ENCODE measurements at regions not wholly inside any gene's neighbourhood (a gene's known extent, or its start where the extent isn't known, plus 50 kb on each side); places are given as distances from the start of the nearest gene placed in this dataset.
"Not testable (repeated sequence)": the region's sequence is repeated elsewhere in the genome, so short reads cannot be mapped to it uniquely, and the experiment has no call there.

DNA sequence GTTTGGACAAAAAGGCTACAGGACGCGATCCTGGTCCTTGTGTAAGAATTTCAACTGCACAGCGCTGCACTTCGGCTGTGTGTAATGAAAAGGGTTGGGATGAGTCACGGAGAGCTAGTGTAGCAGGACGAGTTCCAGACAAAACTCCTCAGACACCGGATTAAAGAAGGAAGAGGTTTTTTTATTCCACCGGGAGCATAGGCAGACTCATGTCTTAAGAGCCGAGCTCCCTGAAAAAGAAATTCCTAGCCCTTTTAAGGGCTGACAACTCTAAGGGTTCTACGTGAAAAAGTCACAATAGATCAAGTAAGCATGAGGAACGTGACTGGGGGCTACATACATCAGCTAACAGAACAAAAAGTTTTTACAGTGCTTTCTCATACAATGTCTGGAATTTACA, 54.8 kb upstream of the FAM90A1 start:
- not testable (repeated sequence) for H3K4me3 Mint-ChIP-seq, ATAC-seq, DNase-seq, H3K27ac Mint-ChIP-seq, H3K27me3 Mint-ChIP-seq, H3K4me1 Mint-ChIP-seq, H3K9me3 Mint-ChIP-seq

DNA sequence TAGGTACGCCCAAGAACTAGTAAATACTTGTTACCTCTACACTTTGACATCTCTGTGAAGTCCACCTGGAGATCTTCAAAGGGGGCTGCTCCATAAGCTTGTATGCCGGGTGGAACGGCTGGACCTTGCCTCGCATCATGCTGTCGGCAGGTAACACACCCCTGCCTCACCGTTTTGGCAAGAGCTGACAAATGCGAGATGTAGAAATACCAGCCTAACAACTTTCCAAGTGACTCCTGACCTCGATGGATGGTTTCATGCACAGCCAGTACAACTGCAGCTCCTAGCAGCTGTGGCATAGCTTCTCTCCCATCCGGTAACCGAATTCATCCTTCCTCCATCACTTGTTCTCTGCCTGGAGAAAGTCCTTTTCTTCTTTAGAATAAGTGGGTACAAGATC, 58.3 kb upstream of the FAM90A1 start:
- H3K4me1 Mint-ChIP-seq, H3K4me3 Mint-ChIP-seq, H3K9me3 Mint-ChIP-seq, H3K27me3 Mint-ChIP-seq, ATAC-seq, DNase-seq: not testable (repeated sequence)
- peak overlapping the region; percentile 2 to 67 for H3K27ac Mint-ChIP-seq

DNA sequence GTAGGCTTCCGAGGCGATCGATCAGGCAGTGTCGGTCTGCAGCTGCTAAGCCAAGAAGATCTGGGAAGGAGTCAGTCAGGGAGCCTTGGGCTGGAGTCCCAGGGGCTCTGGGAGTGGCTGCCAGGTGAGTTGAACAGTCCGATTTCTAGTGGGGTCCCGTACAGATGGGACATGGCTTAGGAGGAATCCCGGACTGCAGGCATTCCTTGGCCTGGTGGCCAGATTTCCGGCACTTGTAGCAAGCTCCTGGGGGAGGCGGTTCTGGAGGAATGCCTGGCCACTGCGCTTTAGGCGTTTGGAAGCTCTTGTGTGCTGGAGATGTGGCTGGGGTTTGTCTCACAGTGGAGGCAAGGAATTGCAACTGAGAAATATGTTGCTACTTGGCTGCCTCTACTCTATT, 64.3 kb upstream of the FAM90A1 start:
- H3K4me1 Mint-ChIP-seq, H3K27ac Mint-ChIP-seq, ATAC-seq, H3K4me3 Mint-ChIP-seq, H3K9me3 Mint-ChIP-seq, H3K27me3 Mint-ChIP-seq, DNase-seq: not testable (repeated sequence)

- ATAC-seq, H3K27me3 Mint-ChIP-seq, H3K9me3 Mint-ChIP-seq, H3K4me1 Mint-ChIP-seq, H3K4me3 Mint-ChIP-seq, DNase-seq, H3K27ac Mint-ChIP-seq: not testable (repeated sequence)
These were observed 67.2 kb upstream of the FAM90A1 start for GRCh38 chr12:8294662-8295061.

DNA sequence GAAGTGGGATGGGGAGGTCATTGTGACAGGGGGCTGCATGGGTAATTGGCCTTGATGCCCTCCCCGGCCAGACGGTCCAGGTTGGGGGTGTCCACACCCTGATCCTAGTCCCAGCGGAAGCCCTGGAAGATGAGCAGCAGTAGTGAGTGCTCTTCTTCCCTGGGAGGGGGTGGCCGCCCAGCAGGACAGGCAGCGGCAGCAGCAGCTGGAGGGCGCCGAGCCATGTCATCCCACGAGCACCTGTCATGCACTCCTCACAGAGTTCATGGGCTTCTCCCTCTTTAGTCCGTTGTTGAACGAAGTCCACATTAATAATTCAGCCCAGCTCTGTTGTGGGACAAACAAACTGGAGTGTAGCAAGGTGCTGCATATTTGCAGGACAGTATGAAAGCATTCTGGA, 81.2 kb upstream of the FAM90A1 start:
- not testable (repeated sequence) for H3K4me1 Mint-ChIP-seq, H3K27me3 Mint-ChIP-seq

DNA sequence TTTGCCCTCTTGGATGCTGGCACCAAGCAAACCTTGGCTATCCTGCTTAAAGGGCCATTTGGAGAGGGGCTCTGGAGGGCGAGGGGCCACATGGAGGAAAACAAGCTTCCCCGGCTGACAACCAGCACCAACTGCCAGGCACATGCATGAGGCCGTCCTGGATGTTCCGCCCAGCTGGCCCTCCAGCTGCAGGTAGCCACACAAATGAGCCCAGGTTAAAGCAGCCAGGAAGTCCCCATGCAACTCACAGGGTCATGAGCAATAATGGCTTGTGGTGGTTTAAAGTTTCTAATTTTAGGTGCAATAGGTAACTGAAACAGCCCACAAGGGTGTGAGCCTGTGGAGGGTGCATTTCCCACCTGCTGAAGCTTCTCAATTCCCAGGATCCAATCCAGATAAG, 88.6 kb upstream of the FAM90A1 start:
- H3K27me3 Mint-ChIP-seq, H3K9me3 Mint-ChIP-seq, DNase-seq, ATAC-seq, H3K4me3 Mint-ChIP-seq, H3K27ac Mint-ChIP-seq: not testable (repeated sequence)
- peaks cover 15% of the 10 kb centered on the region for H3K4me1 Mint-ChIP-seq

More for the DNA sequence above, 81.2 kb upstream of the FAM90A1 start:
- not testable (repeated sequence) for H3K4me3 Mint-ChIP-seq, ATAC-seq, H3K27ac Mint-ChIP-seq, H3K9me3 Mint-ChIP-seq, DNase-seq

- DNase-seq, H3K9me3 Mint-ChIP-seq, H3K27ac Mint-ChIP-seq, H3K4me3 Mint-ChIP-seq, ATAC-seq: not testable (repeated sequence)
- Mint-ChIP-seq H3K27me3 (peaks cover 16% of the 10 kb centered on the region), H3K4me1 (peaks cover 15% of the 10 kb centered on the region)
These were observed 90.3 kb upstream of the FAM90A1 start for GRCh38 chr12:8317675-8318074.

- peak overlapping the region in 1 of 2 donors; percentile 87 for H3K27ac Mint-ChIP-seq
- ATAC-seq, H3K9me3 Mint-ChIP-seq: not testable (repeated sequence)
- peak; percentile 17 to 23 for DNase-seq
- peak overlapping the region; percentile 65 to 66 for H3K4me3 Mint-ChIP-seq
- peaks cover 16% of the 10 kb centered on the region for H3K27me3 Mint-ChIP-seq
- H3K4me1 Mint-ChIP-seq: peaks cover 15% of the 10 kb centered on the region
These were observed 92.9 kb upstream of the FAM90A1 start for GRCh38 chr12:8320251-8320730.

DNA sequence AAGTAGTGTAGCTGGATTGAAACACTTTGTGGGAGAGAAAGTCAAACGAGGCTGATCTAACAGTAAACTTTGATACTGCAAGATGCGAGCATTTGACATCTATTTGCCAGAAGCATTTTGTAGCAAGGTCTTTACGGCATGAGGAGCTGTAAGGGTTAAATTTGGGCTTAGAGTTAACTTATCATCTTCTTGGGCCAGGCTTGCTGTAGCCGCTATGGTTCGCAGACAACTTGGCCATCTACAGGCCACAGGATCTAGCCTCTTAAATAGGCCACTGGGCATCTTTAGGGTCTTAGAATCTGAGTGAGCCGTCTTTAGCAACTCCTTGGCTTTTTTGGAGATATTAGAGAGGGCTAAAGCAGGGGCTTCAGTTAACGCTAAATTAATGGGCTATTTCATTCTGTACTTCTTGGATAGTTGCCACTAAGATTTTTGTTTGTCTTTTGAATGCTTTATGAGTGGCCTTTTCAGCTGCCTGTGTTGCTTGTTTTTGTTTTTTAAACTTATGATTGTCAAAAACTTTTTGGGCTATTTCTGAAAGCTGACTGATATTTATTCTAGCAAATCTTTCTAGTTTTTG, 93.5 kb upstream of the FAM90A1 start:
- peaks cover 15% of the 10 kb centered on the region for H3K4me1 Mint-ChIP-seq
- not testable (repeated sequence) for DNase-seq, H3K9me3 Mint-ChIP-seq, ATAC-seq
- H3K27ac Mint-ChIP-seq: peak overlapping the region in 1 of 2 donors; percentile 87
- peaks cover 16% of the 10 kb centered on the region for H3K27me3 Mint-ChIP-seq
- peak overlapping the region; percentile 65 to 66 for H3K4me3 Mint-ChIP-seq

DNA sequence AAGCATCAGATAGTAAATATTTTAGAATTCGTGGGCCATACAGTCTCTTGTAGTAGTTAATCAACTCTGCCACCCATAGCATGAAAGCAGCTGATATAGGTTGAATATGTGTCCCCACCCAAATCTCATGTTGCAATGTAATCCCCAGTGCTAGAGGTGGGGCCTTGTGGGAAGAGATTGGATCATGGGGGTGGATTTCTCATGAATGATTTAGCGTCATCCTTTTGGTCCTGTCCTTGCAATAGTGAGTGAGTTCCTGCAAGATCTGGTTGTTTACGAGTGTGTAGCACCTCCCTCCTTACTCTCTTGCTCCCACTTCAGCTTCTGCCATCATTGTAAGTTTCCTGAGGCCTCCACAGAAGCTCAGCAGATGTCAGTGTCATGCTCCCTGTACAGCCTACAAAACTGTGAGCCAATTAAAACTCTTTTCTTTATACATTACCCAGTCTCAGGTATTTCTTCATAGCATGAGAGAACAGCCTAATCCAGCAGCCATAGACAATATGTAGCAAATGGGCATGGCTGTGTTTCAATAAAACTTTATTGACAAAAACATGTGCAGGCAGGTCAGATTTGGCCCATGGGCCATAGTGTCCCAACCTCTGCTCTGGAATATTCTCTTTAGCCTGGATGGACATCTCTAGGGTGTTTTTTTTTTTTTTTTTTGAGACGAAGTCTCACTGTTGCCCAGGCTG, 97.9 kb upstream of the FAM90A1 start:
- H3K9me3 Mint-ChIP-seq, H3K27ac Mint-ChIP-seq, DNase-seq, ATAC-seq, H3K4me3 Mint-ChIP-seq, H3K27me3 Mint-ChIP-seq, H3K4me1 Mint-ChIP-seq: not testable (repeated sequence)

GRCh38 chr12:8328835-8329234, 101.4 kb upstream of the FAM90A1 start:
- H3K4me3 Mint-ChIP-seq, H3K27me3 Mint-ChIP-seq, DNase-seq, H3K27ac Mint-ChIP-seq, H3K4me1 Mint-ChIP-seq, ATAC-seq, H3K9me3 Mint-ChIP-seq: not testable (repeated sequence)

- not testable (repeated sequence) for H3K27me3 Mint-ChIP-seq, H3K4me1 Mint-ChIP-seq, H3K27ac Mint-ChIP-seq, ATAC-seq, H3K9me3 Mint-ChIP-seq, H3K4me3 Mint-ChIP-seq, DNase-seq
These were observed 105.0 kb upstream of the FAM90A1 start for GRCh38 chr12:8332373-8332772.

DNA sequence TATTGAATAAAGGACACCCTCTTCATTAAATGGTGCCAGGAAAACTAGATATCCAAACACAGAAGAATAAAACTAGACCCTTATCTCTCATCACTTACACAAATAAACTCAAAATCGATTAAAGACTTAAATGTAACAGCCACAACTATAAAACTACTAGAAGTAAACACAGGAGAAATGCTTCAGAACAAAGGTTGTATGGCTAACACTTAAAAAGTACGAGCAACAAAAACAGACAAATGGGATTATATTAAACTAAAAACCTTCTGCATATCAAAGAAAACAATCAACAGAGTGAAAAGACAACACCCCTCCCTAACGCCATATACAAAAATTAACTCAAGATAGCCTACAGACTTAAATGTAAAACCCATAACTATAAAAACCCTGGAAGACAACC, 104.7 kb upstream of the CLEC6A start:
- DNase-seq, H3K4me3 Mint-ChIP-seq, ATAC-seq, H3K27me3 Mint-ChIP-seq, H3K27ac Mint-ChIP-seq, H3K4me1 Mint-ChIP-seq, H3K9me3 Mint-ChIP-seq: not testable (repeated sequence)

- not testable (repeated sequence) for H3K4me1 Mint-ChIP-seq, H3K9me3 Mint-ChIP-seq, ATAC-seq, H3K4me3 Mint-ChIP-seq, DNase-seq, H3K27ac Mint-ChIP-seq
- peaks cover 16% of the 10 kb centered on the region for H3K27me3 Mint-ChIP-seq
These were observed 101.0 kb upstream of the CLEC6A start for GRCh38 chr12:8354741-8355140.

GRCh38 chr12:8355531-8355930, 100.2 kb upstream of the CLEC6A start:
- H3K4me3 Mint-ChIP-seq: not testable (repeated sequence)

DNA sequence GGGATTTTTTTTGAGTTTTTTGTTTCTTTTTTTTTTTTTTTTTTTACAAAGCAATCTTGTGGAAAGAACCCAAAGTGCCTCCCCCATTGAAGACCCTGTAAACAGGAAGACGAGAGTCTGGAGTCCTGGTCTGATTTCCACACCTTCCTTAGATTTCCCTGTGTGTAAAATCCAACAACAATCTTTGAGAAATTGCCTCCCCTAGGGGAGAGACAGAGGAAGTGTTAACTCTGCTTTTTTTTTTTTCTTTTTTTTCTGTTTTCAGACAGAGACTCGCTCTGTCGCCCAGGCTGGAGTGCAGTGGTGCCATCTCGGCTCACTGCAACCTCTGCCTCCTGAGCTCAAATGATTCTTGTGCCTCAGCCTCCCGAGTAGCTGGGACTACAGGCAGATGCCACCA, 82.0 kb upstream of the CLEC6A start:
- not testable (repeated sequence) for ATAC-seq

More at GRCh38 chr12:8355531-8355930, 100.2 kb upstream of the CLEC6A start:
- H3K27ac Mint-ChIP-seq, DNase-seq, H3K4me1 Mint-ChIP-seq, H3K9me3 Mint-ChIP-seq, ATAC-seq: not testable (repeated sequence)
- H3K27me3 Mint-ChIP-seq: peaks cover 16% of the 10 kb centered on the region

More for the DNA sequence above, 82.0 kb upstream of the CLEC6A start:
- H3K4me1 Mint-ChIP-seq, H3K4me3 Mint-ChIP-seq, DNase-seq, H3K27ac Mint-ChIP-seq, H3K9me3 Mint-ChIP-seq: not testable (repeated sequence)
- H3K27me3 Mint-ChIP-seq: peaks cover 12% of the 10 kb centered on the region
